RWPE1 (cell line): ENCODE measurements at regions not wholly inside any gene's neighbourhood (a gene's known extent, or its start where the extent isn't known, plus 50 kb on each side); places are given as distances from the start of the nearest gene placed in this dataset.

ENCODE experiments used
- CTCF ChIA-PET: fragments of 350-600 bp; sonication (Branson Sonifier 250); formaldehyde crosslinking; extraction: SDS; loops from one replicate; lab custom pipeline; 2021; lab: Yijun Ruan, JAX
- POLR2A ChIA-PET: fragments of 400-600 bp; formaldehyde crosslinking; extraction: SDS; loops from one replicate; lab custom pipeline; 2020; ENCODE audit warnings: antibody characterized with exemption; ENCODE audit not compliant: low non-redundant PET; lab: Yijun Ruan, JAX
- DNase-seq: peaks from one replicate; pipeline ENCODE4 v3.0.0; 2012; ENCODE audit warnings: low spot score
- H3K27ac ChIP-seq: fragments of 450-650 bp; 2 replicates; pipeline ENCODE4 v1.5.1; 2017
- TF ChIP-seq, protein P1 (sequence below): fragments of 450-650 bp; conservative IDR thresholded peaks from 2 replicates; pipeline ENCODE4 v1.5.1; 2017; ENCODE audit warnings: low read depth, mild to moderate bottlenecking

DNA sequence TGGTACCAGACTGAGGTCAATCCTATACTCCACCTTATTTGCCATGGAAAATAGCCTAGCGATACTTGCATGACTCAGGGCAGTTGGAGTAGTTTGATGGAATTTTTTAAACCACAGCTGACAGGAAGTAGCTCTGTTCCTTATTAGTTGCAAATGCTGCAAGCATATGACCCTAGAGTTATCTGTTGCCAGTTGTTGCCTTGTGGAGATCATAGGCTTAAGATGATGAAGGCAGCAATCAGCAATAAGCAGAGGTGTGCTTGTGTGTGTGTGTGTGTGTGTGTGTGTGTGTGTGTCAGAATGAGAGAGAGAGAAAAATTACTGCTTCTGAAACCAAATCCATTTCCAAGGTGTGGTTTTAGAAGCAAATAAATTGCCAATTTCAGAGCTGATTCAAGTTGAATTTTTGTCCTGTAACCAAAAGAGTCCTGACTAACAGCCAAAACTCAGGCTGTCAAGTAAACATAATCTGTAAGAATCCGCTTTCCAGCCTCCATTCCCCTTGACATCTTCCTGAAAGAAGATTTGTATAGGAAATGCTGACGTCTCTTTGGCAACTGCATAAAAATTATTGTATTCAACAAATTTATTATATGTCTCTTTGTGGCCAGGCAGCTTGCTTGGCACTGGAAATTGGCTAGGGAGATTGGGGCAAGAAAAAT is 141.2 kb downstream of the SERPINI1 start:
- H3K27ac ChIP-seq, result no peak overlapping the region
- CTCF ChIA-PET, result interaction anchor here (0.6 kb wide), 1 partner anchor 958 kb away, joined by 3 read pairs; no protein-coding TSS in a partner anchor
- DNase-seq, result peak; percentile 27
- POLR2A ChIA-PET, result no interaction called here
- TF ChIP-seq, protein P1, sequence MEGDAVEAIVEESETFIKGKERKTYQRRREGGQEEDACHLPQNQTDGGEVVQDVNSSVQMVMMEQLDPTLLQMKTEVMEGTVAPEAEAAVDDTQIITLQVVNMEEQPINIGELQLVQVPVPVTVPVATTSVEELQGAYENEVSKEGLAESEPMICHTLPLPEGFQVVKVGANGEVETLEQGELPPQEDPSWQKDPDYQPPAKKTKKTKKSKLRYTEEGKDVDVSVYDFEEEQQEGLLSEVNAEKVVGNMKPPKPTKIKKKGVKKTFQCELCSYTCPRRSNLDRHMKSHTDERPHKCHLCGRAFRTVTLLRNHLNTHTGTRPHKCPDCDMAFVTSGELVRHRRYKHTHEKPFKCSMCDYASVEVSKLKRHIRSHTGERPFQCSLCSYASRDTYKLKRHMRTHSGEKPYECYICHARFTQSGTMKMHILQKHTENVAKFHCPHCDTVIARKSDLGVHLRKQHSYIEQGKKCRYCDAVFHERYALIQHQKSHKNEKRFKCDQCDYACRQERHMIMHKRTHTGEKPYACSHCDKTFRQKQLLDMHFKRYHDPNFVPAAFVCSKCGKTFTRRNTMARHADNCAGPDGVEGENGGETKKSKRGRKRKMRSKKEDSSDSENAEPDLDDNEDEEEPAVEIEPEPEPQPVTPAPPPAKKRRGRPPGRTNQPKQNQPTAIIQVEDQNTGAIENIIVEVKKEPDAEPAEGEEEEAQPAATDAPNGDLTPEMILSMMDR, result no peak
